Stomach smooth muscle (tissue), 2 donors: ENCODE measurements at regions not wholly inside any gene's neighbourhood (a gene's known extent, or its start where the extent isn't known, plus 50 kb on each side); places are given as distances from the start of the nearest gene placed in this dataset.

ENCODE experiments used
- H3K27ac ChIP-seq: one replicate; pipeline ENCODE4 v1.7.0; 2013; ENCODE audit warnings: mild to moderate bottlenecking, low read length, inconsistent platforms
- H3K27me3 ChIP-seq, 2 donors: one replicate each; pipeline ENCODE4 v1.7.0; 2013; ENCODE audit warnings: low read length in 2 of 2; ENCODE audit not compliant: insufficient read depth in 2 of 2, control insufficient read depth in 1 of 2
- H3K36me3 ChIP-seq, 2 donors: one replicate each; pipeline ENCODE4 v1.7.0; 2013; ENCODE audit warnings: low read length in 2 of 2; ENCODE audit not compliant: control insufficient read depth in 2 of 2, insufficient read depth in 2 of 2
- H3K4me1 ChIP-seq: one replicate; pipeline ENCODE4 v1.7.0; 2013; ENCODE audit warnings: low read length; ENCODE audit not compliant: control insufficient read depth, insufficient read depth
- H3K4me3 ChIP-seq, 2 donors: one replicate each; pipeline ENCODE4 v1.7.0; 2013; ENCODE audit warnings: low read length in 2 of 2
- H3K9ac ChIP-seq, 2 donors: one replicate each; pipeline ENCODE4 v1.7.0; 2013; ENCODE audit warnings: low read length in 2 of 2, mild to moderate bottlenecking in 1 of 2
- H3K9me3 ChIP-seq, 2 donors: one replicate each; pipeline ENCODE4 v1.7.0; 2013; ENCODE audit warnings: low read length in 2 of 2; ENCODE audit not compliant: control insufficient read depth in 2 of 2
- donor health status: healthy.
- donor health status: Pancreatic carcinoma.

DNA sequence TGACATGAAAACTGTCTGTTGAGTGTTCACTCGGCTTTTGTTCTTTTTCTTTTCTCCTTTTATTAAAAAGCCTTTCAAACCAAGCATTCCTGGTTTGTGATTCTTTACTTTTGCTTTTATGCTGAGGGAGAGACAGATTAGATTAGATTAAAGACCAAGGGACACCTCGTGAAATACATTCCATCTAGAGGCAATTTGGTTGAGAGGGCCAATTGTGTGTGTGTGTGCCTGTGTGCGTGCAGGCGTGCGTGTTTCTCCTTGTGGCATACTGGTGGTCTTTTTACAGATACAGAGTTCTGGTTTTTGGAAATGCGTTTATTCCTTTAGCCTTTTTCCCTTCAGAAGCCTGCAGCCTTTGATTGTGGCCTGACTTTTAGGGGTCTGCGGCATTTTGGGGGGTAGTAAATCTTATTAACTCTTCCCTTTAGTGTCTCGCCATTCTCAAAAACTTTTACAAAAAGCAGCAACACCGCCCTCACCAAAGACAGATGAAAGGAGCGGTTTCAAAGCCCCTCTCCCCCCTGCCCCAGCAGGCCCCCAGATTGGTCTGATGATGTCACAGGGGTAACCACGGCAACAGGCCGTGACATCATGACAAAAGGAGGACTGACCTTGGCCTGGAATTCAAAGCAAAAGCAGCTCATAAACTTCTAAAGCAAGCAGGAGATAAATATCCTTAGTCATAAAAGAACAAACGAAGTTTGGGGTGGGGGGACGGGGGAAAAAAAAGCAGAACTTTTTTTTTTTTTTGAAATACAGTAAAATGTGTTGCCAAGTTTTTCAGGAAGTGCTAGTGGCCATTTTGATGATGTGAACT lies 84.1 kb upstream of the TBX3 start:
- Histone ChIP-seq H3K36me3 (no peaks in the 10 kb centered on the region), H3K9me3 (no peaks in the 10 kb centered on the region), H3K9ac (no peak overlapping the region), H3K4me3 (no peak overlapping the region), H3K4me1 (no peaks in the 10 kb centered on the region), H3K27ac (no peak overlapping the region), H3K27me3 (no peaks in the 10 kb centered on the region)

DNA sequence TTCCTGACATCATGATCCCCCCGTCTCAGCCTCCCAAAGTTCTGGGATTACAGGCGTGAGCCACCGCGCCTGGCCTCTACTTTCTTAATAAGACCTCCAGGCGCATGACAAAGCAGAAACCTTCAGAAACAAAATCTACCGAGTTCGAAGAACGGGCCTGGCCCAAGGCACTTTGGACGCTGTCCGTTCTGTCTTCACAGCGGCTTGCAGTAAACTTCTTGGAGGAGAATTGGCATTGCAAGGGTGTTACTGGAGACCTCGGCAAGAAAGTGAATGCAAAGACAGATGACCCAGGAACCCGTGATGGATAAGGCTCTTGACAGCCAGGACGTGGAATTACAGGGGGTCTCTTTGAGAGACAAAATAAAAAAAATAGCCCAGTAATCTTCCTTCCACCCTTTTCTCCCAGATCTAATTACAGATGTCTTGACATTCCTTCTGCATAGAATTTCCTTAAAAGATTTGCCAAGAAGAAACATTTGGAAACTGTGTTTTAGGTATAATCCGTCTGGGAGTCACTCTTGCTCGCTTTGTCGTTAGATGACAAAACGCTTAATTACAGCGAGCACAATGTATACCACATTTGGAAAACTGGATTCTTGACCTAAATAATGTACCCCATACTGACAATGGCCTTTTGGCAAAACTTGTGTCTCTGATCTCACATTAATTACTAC lies 83.2 kb upstream of the TBX3 start:
- no peak overlapping the region for H3K4me3 ChIP-seq
- peaks cover 7% of the 10 kb centered on the region for H3K4me1 ChIP-seq
- H3K36me3 ChIP-seq: no peaks in the 10 kb centered on the region
- no peak overlapping the region for H3K27ac ChIP-seq
- no peaks in the 10 kb centered on the region for H3K27me3 ChIP-seq
- H3K9me3 ChIP-seq: no peaks in the 10 kb centered on the region
- no peak overlapping the region for H3K9ac ChIP-seq

GRCh38 chr12:114765960-114766691 lies 82.2 kb upstream of the TBX3 start:
- H3K36me3 ChIP-seq: no peaks in the 10 kb centered on the region
- H3K27me3 ChIP-seq: no peaks in the 10 kb centered on the region
- H3K9ac ChIP-seq: no peak overlapping the region
- no peak overlapping the region for H3K4me3 ChIP-seq
- H3K4me1 ChIP-seq: peaks cover 7% of the 10 kb centered on the region
- no peak overlapping the region for H3K27ac ChIP-seq
- no peaks in the 10 kb centered on the region for H3K9me3 ChIP-seq

DNA sequence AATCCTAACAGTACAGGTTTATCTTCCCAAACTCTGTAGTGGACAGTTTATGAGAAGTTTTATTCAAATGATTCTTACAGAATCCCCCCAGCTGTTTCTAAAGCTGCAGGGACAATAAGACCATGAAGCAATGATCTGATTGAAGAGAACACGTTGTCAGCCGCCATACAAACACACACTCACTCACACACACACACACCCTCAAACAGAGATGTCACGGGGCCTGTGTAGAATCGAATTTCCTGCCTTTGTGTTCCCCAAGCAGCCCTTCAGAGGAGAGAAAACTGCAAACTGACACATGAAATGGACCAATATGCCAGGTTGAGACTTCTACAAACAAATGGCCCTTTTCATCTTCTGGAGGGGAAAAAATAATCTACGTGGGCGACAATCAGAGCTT lies 80.5 kb upstream of the TBX3 start:
- Histone ChIP-seq H3K27ac (no peak overlapping the region), H3K27me3 (no peaks in the 10 kb centered on the region), H3K36me3 (no peaks in the 10 kb centered on the region), H3K9ac (no peak overlapping the region), H3K4me3 (no peak overlapping the region), H3K4me1 (peaks cover 7% of the 10 kb centered on the region), H3K9me3 (no peaks in the 10 kb centered on the region)

GRCh38 chr12:114762490-114763110 lies 78.6 kb upstream of the TBX3 start:
- no peaks in the 10 kb centered on the region for H3K9me3 ChIP-seq
- no peak overlapping the region for H3K9ac ChIP-seq
- no peak overlapping the region for H3K27ac ChIP-seq

DNA sequence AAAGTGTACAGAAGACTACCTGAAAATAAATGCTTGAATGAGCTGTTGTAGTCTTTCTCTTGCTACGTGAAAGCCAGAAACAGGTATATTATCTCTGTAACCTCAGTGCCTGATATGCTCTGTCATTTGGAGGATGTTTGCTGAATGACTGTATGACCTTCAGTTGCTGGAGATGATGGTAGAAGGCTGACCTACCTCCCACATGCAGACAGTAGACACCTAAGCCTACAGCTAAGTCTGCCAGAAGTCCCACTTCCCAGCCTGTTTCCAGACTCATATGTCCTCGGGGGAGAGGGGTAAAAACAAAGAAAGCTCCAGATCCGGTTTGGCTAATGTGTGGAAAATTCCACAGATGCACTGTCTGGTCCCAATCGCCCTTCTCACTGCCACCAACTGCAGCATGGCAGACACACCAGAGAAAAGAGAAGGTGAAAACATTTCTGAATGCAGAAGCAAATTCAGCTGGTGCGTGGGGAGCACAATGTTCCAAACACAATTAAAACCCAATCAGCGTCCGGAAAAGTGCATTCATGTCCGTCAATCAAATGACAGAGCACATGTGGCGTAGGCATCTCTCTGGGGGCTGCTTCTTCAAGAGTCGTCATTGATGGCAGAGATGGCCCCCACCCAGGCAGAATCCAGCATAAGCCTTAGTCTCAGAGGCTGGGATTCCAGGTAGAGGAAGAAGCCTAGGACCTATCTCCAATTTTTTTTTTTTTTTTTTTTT lies 76.3 kb upstream of the TBX3 start:
- Histone ChIP-seq H3K9me3 (no peaks in the 10 kb centered on the region), H3K4me1 (peaks cover 7% of the 10 kb centered on the region), H3K27ac (no peak overlapping the region), H3K36me3 (no peaks in the 10 kb centered on the region), H3K27me3 (no peaks in the 10 kb centered on the region), H3K9ac (no peak overlapping the region), H3K4me3 (no peak overlapping the region)

More at GRCh38 chr12:114762490-114763110, 78.6 kb upstream of the TBX3 start:
- Histone ChIP-seq H3K4me3 (peak overlapping the region in 1 of 2 donors; percentile 35), H3K4me1 (peaks cover 7% of the 10 kb centered on the region), H3K36me3 (no peaks in the 10 kb centered on the region), H3K27me3 (no peaks in the 10 kb centered on the region)

GRCh38 chr12:114759635-114760034 lies 75.7 kb upstream of the TBX3 start:
- Histone ChIP-seq H3K27ac (no peak overlapping the region), H3K4me1 (peaks cover 7% of the 10 kb centered on the region), H3K4me3 (no peak overlapping the region), H3K9ac (no peak overlapping the region), H3K9me3 (no peaks in the 10 kb centered on the region), H3K36me3 (no peaks in the 10 kb centered on the region), H3K27me3 (no peaks in the 10 kb centered on the region)

DNA sequence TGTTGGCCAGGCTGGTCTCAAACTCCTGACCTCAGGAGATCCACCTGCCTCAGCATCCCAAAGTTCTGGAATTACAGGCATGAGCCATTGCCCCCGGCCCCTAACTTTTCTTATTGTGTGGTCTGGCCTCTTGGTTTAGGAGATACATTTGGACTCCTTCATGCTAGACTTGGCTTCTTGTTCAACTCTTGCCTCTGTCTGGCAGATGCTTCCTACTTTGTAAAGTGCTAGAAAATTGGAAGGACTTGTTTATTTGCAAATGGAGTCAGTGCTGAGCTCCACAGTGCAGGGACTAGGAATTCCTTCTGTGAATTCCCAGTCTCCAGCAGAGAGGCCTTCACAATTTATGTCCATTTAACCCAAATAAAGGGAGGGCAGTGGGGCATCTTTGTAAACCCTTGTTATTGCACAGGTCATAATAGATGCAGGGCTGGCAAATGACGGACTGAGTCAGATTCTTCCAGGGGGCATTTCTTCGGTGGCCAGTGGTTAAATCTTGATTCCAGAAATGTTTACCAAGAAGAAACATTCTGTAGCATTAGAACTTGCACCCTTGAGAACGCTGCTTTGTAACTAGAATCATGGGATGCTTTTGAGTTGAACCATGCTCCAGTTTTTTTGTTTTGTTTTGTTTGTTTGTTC lies 73.8 kb upstream of the TBX3 start:
- Histone ChIP-seq H3K4me1 (peaks cover 6% of the 10 kb centered on the region), H3K36me3 (no peaks in the 10 kb centered on the region), H3K27me3 (no peaks in the 10 kb centered on the region), H3K4me3 (no peak overlapping the region), H3K9me3 (no peaks in the 10 kb centered on the region), H3K9ac (no peak overlapping the region), H3K27ac (no peak overlapping the region)

GRCh38 chr12:114752217-114752616 lies 68.2 kb upstream of the TBX3 start:
- no peaks in the 10 kb centered on the region for H3K9me3 ChIP-seq
- H3K4me3 ChIP-seq: no peak overlapping the region
- no peak overlapping the region for H3K27ac ChIP-seq
- no peak overlapping the region for H3K9ac ChIP-seq
- H3K27me3 ChIP-seq: no peaks in the 10 kb centered on the region
- peaks cover 4% of the 10 kb centered on the region for H3K4me1 ChIP-seq
- H3K36me3 ChIP-seq: no peaks in the 10 kb centered on the region

DNA sequence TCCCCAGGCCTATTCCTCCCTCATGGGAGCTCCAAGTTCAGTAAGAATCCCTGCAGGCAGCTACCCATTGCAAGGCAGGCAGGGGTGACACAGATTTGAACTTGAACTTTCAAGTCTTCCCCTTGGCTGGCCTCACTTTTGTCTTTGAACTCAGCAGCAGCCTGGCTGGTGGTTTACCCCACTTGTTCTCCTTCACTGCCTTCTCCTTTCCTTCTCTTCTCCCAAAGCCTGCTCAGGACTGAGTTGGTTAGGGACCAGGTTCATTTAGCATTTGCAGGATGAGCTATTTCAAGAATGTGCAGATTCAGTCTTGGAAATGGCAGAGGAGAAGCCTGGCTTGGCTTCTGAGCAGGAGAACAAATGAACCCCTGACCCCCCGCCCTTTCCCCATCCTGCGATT lies 67.7 kb upstream of the TBX3 start:
- Histone ChIP-seq H3K9ac (no peak overlapping the region), H3K27me3 (no peaks in the 10 kb centered on the region), H3K4me1 (peaks cover 4% of the 10 kb centered on the region), H3K36me3 (no peaks in the 10 kb centered on the region), H3K4me3 (no peak overlapping the region), H3K9me3 (no peaks in the 10 kb centered on the region), H3K27ac (no peak overlapping the region)
